ENCODE measurements at regions not wholly inside any gene's neighbourhood (a gene's known extent, or its start where the extent isn't known, plus 50 kb on each side); places are given as distances from the start of the nearest gene placed in this dataset.

DNA sequence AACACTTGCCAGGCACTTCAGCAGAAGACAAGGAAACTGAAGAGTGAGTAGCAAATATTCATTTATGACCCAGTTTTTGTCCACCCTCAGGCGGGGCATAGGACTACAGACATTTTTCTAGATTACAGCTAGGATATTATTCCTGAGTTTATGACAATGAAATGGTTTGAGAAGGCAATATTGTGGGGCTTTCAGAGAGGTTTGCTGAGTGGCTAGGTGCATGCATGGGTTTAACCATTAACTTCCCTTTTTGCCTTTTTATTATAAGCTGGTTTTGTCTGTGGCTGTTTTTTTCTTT, 104.0 kb upstream of the BCAT1 start:
- Histone ChIP-seq H3K9me3 (ENCODE audit: low read length) (no peaks in the 10 kb centered on the region), H3K4me2 (ENCODE audit: low read depth, low read length) (peak overlapping the region; percentile 59), H3K4me1 (ENCODE audit: insufficient read depth, low read length) (peaks cover 18% of the 10 kb centered on the region), H3K36me3 (replicated peaks in 1 of 2; ENCODE audit: control insufficient read depth in 1 of 2, insufficient read depth in 2 of 2, low read length in 2 of 2) (no peaks in the 10 kb centered on the region), H4K20me1 (ENCODE audit: insufficient read depth, low read length) (no peaks in the 10 kb centered on the region), H3K27me3 (ENCODE audit: control insufficient read depth in 1 of 2, insufficient read depth in 2 of 2, low read length in 2 of 2) (peaks cover 0 to 14% of the 10 kb centered on the region in 2 experiments; a peak in 2 of 5 replicates), H2AFZ (ENCODE audit: low read length) (no peak overlapping the region), H3K9ac (ENCODE audit: insufficient read depth, low read depth, low read length) (no peak overlapping the region), H3K4me3 (replicated peaks in 1 of 3; ENCODE audit: insufficient read depth in 1 of 3, low read depth in 2 of 3, low read length in 3 of 3) (no peak overlapping the region), H3K79me2 (ENCODE audit: insufficient read depth, low read length) (no peaks in the 10 kb centered on the region), H3K27ac (ENCODE audit: extremely low read length, insufficient read depth, low read length) (no peak overlapping the region)
- intact Hi-C loops (cut with micrococcal nuclease; ENCODE audit: unreplicated experiment) (no loop called here), in situ Hi-C loops (cut with HindIII; ENCODE audit: extremely low pct_ligation_motif_present, low pct_unique_long_range_greater_than_20kb) (no loop called here)
- CTCF ChIA-PET (ENCODE audit: low intra/inter-chr PET ratio, low total read pairs): no interaction called here
- WGBS (ENCODE audit: low lambda C conversion rate): 0% methylated on average over 1 of the region's 1 CpG
- ATAC-seq (peak; percentile 59), FAIRE-seq (no peak), DNase-seq (ENCODE audit: low spot score) (no peak)
- POLR2A ChIA-PET: no interaction called here
- BruUV-seq (replicated peaks): no TSS peak
- no peak for TF ChIP-seq ZNF672 (CRISPR knock-in tag; IDR thresholded peaks at IDR 0.05)

DNA sequence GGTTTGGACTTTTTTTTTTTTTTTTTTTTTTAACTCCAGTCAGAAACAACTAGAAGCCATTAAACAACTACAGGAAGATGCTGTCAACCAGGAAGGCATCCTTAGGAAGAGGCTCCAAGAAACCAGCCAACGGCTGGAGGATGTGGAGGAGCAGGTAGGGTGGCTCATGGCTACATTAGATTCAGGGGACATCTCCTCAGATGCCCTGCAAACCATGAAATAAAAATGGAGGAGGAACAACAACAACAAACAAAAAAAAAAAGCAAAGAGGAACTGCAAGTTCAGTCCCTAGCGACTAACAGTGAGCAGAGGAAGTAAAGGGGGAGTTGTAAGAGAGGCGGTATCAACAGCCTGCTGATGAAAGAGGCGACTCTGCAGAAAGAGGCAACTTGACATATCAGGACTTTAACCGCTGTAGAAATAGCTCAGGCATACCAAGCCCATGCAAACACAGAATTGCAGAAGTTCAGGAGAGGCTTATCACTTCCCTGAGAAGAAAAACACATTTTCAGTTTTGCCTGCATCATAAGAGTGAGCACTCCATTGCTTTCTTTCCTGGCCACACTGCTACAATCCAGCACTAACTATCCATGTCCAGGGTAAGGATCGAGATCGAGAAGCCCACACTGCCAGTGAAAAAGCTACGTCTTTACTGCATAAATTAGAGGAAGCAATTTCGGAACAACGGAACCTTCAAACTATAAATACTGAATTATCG, 103.5 kb upstream of the BCAT1 start:
- peaks cover 18% of the 10 kb centered on the region for H3K4me1 ChIP-seq (ENCODE audit: insufficient read depth, low read length)
- FAIRE-seq (peak; percentile 4), DNase-seq (ENCODE audit: low spot score) (peak; percentile 45), ATAC-seq (peak; percentile 97)
- peak overlapping the region; percentile 59 for H3K4me2 ChIP-seq (ENCODE audit: low read depth, low read length)
- in situ Hi-C loops (cut with HindIII; ENCODE audit: extremely low pct_ligation_motif_present, low pct_unique_long_range_greater_than_20kb) (no loop called here), intact Hi-C loops (cut with micrococcal nuclease; ENCODE audit: unreplicated experiment) (no loop called here)
- H3K27me3 ChIP-seq (ENCODE audit: control insufficient read depth in 1 of 2, insufficient read depth in 2 of 2, low read length in 2 of 2): peaks cover 0 to 14% of the 10 kb centered on the region in 2 experiments; a peak in 2 of 5 replicates
- BruUV-seq (replicated peaks): no TSS peak
- WGBS (ENCODE audit: low lambda C conversion rate): 1% methylated on average over 11 of the region's 11 CpGs
- H2AFZ ChIP-seq (ENCODE audit: low read length): no peak overlapping the region
- no peaks in the 10 kb centered on the region for H3K9me3 ChIP-seq (ENCODE audit: low read length)
- ChIA-PET POLR2A (no interaction called here), CTCF (ENCODE audit: low intra/inter-chr PET ratio, low total read pairs) (no interaction called here)
- H3K79me2 ChIP-seq (ENCODE audit: insufficient read depth, low read length): no peaks in the 10 kb centered on the region
- no peak overlapping the region for H3K4me3 ChIP-seq (replicated peaks in 1 of 3; ENCODE audit: insufficient read depth in 1 of 3, low read depth in 2 of 3, low read length in 3 of 3)
- no peaks in the 10 kb centered on the region for H4K20me1 ChIP-seq (ENCODE audit: insufficient read depth, low read length)
- no peak overlapping the region for H3K27ac ChIP-seq (ENCODE audit: extremely low read length, insufficient read depth, low read length)
- TF ChIP-seq FOXK1 (CRISPR knock-in tag; IDR thresholded peaks at IDR 0.05; ENCODE audit: borderline replicate concordance, low read depth) (no peak), RNF2 (conservative IDR thresholded peaks at IDR 0.05; ENCODE audit: low read depth) (no peak), SMC3 (IDR thresholded peaks at IDR 0.05; ENCODE audit: low read length) (no peak), SCMH1 (CRISPR knock-in tag; IDR thresholded peaks at IDR 0.05; ENCODE audit: borderline replicate concordance) (no peak), ZNF652 (CRISPR knock-in tag; IDR thresholded peaks at IDR 0.05; ENCODE audit: borderline replicate concordance, low read depth) (no peak), RORA (CRISPR knock-in tag; IDR thresholded peaks at IDR 0.05) (no peak), ZSCAN22 (CRISPR knock-in tag; IDR thresholded peaks at IDR 0.05) (no peak), ZNF883 (CRISPR knock-in tag; IDR thresholded peaks at IDR 0.05; ENCODE audit: not compliant biosample characterization) (no peak), RFX1 (IDR thresholded peaks at IDR 0.05) (no peak), FOXA1 (IDR thresholded peaks at IDR 0.05) (no peak), FOXA1 (CRISPR knock-in tag; IDR thresholded peaks at IDR 0.05) (no peak), TSC22D2 (CRISPR knock-in tag; IDR thresholded peaks at IDR 0.05; ENCODE audit: borderline replicate concordance) (no peak)
- TF ChIP-seq, protein P1, sequence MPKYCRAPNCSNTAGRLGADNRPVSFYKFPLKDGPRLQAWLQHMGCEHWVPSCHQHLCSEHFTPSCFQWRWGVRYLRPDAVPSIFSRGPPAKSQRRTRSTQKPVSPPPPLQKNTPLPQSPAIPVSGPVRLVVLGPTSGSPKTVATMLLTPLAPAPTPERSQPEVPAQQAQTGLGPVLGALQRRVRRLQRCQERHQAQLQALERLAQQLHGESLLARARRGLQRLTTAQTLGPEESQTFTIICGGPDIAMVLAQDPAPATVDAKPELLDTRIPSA (CRISPR knock-in tag; IDR thresholded peaks at IDR 0.05; ENCODE audit: borderline replicate concordance): no peak
- TF ChIP-seq, protein P2, sequence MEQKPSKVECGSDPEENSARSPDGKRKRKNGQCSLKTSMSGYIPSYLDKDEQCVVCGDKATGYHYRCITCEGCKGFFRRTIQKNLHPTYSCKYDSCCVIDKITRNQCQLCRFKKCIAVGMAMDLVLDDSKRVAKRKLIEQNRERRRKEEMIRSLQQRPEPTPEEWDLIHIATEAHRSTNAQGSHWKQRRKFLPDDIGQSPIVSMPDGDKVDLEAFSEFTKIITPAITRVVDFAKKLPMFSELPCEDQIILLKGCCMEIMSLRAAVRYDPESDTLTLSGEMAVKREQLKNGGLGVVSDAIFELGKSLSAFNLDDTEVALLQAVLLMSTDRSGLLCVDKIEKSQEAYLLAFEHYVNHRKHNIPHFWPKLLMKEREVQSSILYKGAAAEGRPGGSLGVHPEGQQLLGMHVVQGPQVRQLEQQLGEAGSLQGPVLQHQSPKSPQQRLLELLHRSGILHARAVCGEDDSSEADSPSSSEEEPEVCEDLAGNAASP (CRISPR knock-in tag; IDR thresholded peaks at IDR 0.05; ENCODE audit: borderline replicate concordance): no peak
- H3K36me3 ChIP-seq (replicated peaks in 1 of 2; ENCODE audit: control insufficient read depth in 1 of 2, insufficient read depth in 2 of 2, low read length in 2 of 2): no peaks in the 10 kb centered on the region
- H3K9ac ChIP-seq (ENCODE audit: insufficient read depth, low read depth, low read length): no peak overlapping the region

Data from HepG2 (cell line).